GM10248 (cell line): ENCODE measurements at regions not wholly inside any gene's neighbourhood (a gene's known extent, or its start where the extent isn't known, plus 50 kb on each side); places are given as distances from the start of the nearest gene placed in this dataset.

ENCODE experiments used
- CTCF ChIA-PET: fragments of 300-600 bp; sonication (Branson Sonifier 250); formaldehyde crosslinking; extraction: SDS; loops from one replicate; lab custom pipeline; 2021; ENCODE audit warnings: antibody characterized with exemption; lab: Yijun Ruan, JAX
- POLR2A ChIA-PET: fragments of 350-650 bp; sonication (Branson Sonifier 250); formaldehyde crosslinking; extraction: SDS; loops from one replicate; lab custom pipeline; 2020; ENCODE audit warnings: antibody characterized with exemption; lab: Yijun Ruan, JAX
- DNase-seq: peaks from one replicate; pipeline ENCODE4 v3.0.0; 2012; ENCODE audit errors: extremely low spot score
- CTCF ChIP-seq: IDR thresholded peaks from 2 replicates; pipeline ENCODE4 v1.5.1; 2012; ENCODE audit warnings: mild to moderate bottlenecking, low read depth; ENCODE audit errors: extremely low read depth, missing control alignments, control extremely low read depth

GRCh38 chr5:82815871-82816270 lies 261.3 kb downstream of the TMEM167A start:
- CTCF ChIA-PET: interaction anchor here (1.0 to 1.3 kb wide), 2 partner anchors 10 to 12 kb away, joined by 3 to 4 read pairs; no protein-coding TSS in a partner anchor
- POLR2A ChIA-PET: no interaction called here
- DNase-seq: no peak
- TF ChIP-seq CTCF: no peak

- ChIA-PET CTCF (no interaction called here), POLR2A (no interaction called here)
- TF ChIP-seq CTCF: no peak
- no peak for DNase-seq
Observed at GRCh38 chr5:82813861-82814260, 263.3 kb downstream of the TMEM167A start.

GRCh38 chr5:82812575-82812974 lies 264.6 kb downstream of the TMEM167A start:
- DNase-seq: no peak
- ChIA-PET CTCF (interaction anchor here (0.7 to 1.3 kb wide), 4 partner anchors 9 to 115 kb away, joined by 3 to 10 read pairs (median 5); no protein-coding TSS in a partner anchor), POLR2A (no interaction called here)
- no peak for TF ChIP-seq CTCF

- CTCF ChIA-PET: interaction anchor here (1.0 to 1.6 kb wide), 4 partner anchors 9 to 49 kb away, joined by 3 to 6 read pairs (median 4); no protein-coding TSS in a partner anchor
- TF ChIP-seq CTCF: no peak
- POLR2A ChIA-PET: no interaction called here
- DNase-seq: no peak
Observed at GRCh38 chr5:82811490-82811889, 265.7 kb downstream of the TMEM167A start.

- no peak for DNase-seq
- no peak for TF ChIP-seq CTCF
- POLR2A ChIA-PET: no interaction called here
- CTCF ChIA-PET: no interaction called here
Observed at GRCh38 chr5:82809420-82810143, 267.6 kb downstream of the TMEM167A start.

GRCh38 chr5:82808960-82809359 lies 268.2 kb downstream of the TMEM167A start:
- CTCF ChIA-PET: no interaction called here
- POLR2A ChIA-PET: no interaction called here
- DNase-seq: no peak
- no peak for TF ChIP-seq CTCF
